Lung (tissue), 11 donors: ENCODE measurements at regions not wholly inside any gene's neighbourhood (a gene's known extent, or its start where the extent isn't known, plus 50 kb on each side); places are given as distances from the start of the nearest gene placed in this dataset.
"Not testable (repeated sequence)": the region's sequence is repeated elsewhere in the genome, so short reads cannot be mapped to it uniquely, and the experiment has no call there.

Experiments used
- ATAC-seq: fragments of 200-7000 bp; cut with Tn5 transposase; one replicate; pipeline ENCODE4 v1.9.1; 2020; ENCODE audit warnings: moderate number of reproducible peaks; ENCODE audit not compliant: insufficient read depth, low FRiP score
- DNase-seq, 3 donors: peaks; one replicate each; pipeline ENCODE4 v3.0.0-alpha.2; 2013 to 2017
- H3K27ac ChIP-seq, 2 donors: one replicate each; pipeline ENCODE4 v1.5.1; 2013; ENCODE audit warnings: mild to moderate bottlenecking in 2 of 2, moderate library complexity in 2 of 2, control low read depth in 1 of 2, inconsistent platforms in 1 of 2, low read depth in 1 of 2, low read length in 1 of 2
- H3K27me3 ChIP-seq, 3 donors: one replicate each; pipeline ENCODE4 v1.5.1; 2013; ENCODE audit warnings: low read length in 2 of 3; ENCODE audit not compliant: control insufficient read depth in 3 of 3, insufficient read depth in 3 of 3
- H3K36me3 ChIP-seq, 4 donors: one replicate each; pipeline ENCODE4 v1.5.1; 2013; ENCODE audit warnings: low read length in 4 of 4, mild to moderate bottlenecking in 1 of 4, moderate library complexity in 1 of 4; ENCODE audit not compliant: control insufficient read depth in 4 of 4, insufficient read depth in 4 of 4
- H3K4me1 ChIP-seq, 5 donors: one replicate each; pipeline ENCODE4 v1.5.1; 2013; ENCODE audit warnings: low read length in 5 of 5, mild to moderate bottlenecking in 2 of 5, moderate library complexity in 1 of 5; ENCODE audit not compliant: control insufficient read depth in 5 of 5, insufficient read depth in 5 of 5
- H3K4me3 ChIP-seq: one replicate; pipeline ENCODE4 v1.5.1; 2013; ENCODE audit warnings: mild to moderate bottlenecking, control low read depth, moderate library complexity
- H3K9ac ChIP-seq, 2 donors: one replicate each; pipeline ENCODE4 v1.5.1; 2013; ENCODE audit warnings: low read length in 2 of 2, control low read depth in 1 of 2; ENCODE audit not compliant: insufficient read depth in 1 of 2
- H3K9me3 ChIP-seq, 4 donors: one replicate each; pipeline ENCODE4 v1.5.1; 2013; ENCODE audit warnings: low read length in 3 of 4, mild to moderate bottlenecking in 1 of 4, moderate library complexity in 1 of 4; ENCODE audit not compliant: control insufficient read depth in 4 of 4, insufficient read depth in 3 of 4
- CTCF ChIP-seq: IDR thresholded peaks from 2 replicates; pipeline ENCODE4 v1.5.1; 2012; ENCODE audit warnings: mild to moderate bottlenecking; ENCODE audit errors: control extremely low read depth, extremely low read depth
- WGBS, 2 donors: extraction: QIAGEN DNeasy Blood & Tissue Kit; methylation state at CpG; one replicate each; pipeline ENCODE4 v1.1.7; 2013; 5-methylcytosine and 5-hydroxymethylcytosine counted together
- donor health status: control.
- donor health status: control.
- donor health status: Bipolar disorder and iron deficiency.
- donor health status: healthy.
- donor health status: DM: yes; HTN: yes; CAD: no.

DNA sequence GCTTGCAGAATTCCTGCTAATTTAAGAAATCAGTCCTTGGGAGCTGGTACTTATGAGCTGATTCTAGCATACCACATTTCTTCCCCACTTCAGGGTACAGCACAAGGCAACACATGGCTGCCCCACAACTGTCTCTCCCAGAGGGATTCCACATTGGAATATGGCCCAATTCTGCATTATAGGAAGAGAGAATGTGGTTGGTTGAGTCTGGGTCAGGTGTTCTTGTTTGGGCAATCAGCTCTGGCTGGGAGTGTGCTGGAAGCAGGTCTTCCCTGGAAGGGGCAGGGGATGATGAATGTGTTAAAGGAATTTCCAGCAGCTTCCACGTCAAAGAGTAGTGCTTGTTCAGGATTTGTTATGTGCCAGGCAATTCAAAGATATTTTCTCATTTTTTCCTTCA is 95.7 kb downstream of the BUB3 start:
- TF ChIP-seq CTCF, result no peak
- H3K9ac ChIP-seq, result no peak overlapping the region
- DNase-seq, result no peak
- H3K4me3 ChIP-seq, result no peak overlapping the region
- 62 to 88% methylated on average over 1 of the region's 1 CpG for WGBS, 2 donors
- H3K4me1 ChIP-seq, result no peaks in the 10 kb centered on the region
- no peaks in the 10 kb centered on the region for H3K27me3 ChIP-seq
- ATAC-seq, result no peak
- H3K27ac ChIP-seq, result no peak overlapping the region
- H3K36me3 ChIP-seq, result no peaks in the 10 kb centered on the region
- H3K9me3 ChIP-seq, result peaks cover 0 to 3% (median 0%) of the 10 kb centered on the region in 4 donors

DNA sequence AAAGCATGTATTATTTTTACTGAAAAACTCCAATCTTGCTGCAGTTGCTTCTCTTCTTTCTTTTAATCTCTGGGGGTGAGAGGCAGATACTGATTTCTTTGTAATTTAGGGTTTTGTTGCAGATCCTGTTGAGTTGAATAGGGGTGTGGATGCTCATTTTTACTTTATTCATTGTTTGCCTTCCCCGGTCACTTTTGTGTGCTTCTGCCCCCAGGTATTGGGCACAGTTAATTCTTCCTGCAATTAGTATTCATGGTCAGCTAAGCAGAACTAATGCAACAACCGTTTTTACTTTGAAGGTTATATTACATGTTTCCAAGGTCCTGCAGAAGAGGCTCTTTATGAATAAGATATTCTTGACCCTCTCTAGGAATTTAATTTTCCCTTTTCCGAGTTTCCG is 96.4 kb downstream of the BUB3 start:
- no peak for ATAC-seq
- Histone ChIP-seq H3K9me3 (peaks cover 0 to 4% (median 3%) of the 10 kb centered on the region in 4 donors), H3K36me3 (no peaks in the 10 kb centered on the region), H3K4me1 (no peaks in the 10 kb centered on the region), H3K27ac (no peak overlapping the region), H3K4me3 (no peak overlapping the region), H3K9ac (no peak overlapping the region), H3K27me3 (no peaks in the 10 kb centered on the region)
- no peak for TF ChIP-seq CTCF
- no peak for DNase-seq
- WGBS, 2 donors, result 85 to 91% methylated on average over 4 of the region's 4 CpGs

DNA sequence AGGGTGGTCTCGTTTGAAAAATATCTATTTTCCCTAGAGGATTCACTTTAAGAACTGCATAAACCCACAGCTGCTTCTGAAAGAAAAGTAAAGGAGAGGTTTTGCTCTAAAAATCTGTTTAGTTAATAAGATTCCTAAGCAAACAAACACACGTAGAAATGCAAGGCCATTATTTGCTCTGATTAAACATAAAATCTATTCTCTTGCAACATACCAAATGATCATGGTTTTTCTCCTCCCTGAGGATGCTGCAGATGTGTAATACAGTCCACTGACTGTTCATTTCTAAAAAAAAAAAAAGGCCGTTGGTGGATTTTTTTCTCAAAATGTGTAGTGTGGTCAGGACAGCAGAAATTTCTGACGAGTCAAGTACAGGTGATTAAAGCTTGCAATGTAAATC is 98.6 kb downstream of the BUB3 start:
- Histone ChIP-seq H3K9me3 (peaks cover 0 to 4% (median 3%) of the 10 kb centered on the region in 4 donors), H3K36me3 (no peaks in the 10 kb centered on the region), H3K27ac (no peak overlapping the region), H3K4me1 (no peaks in the 10 kb centered on the region), H3K9ac (no peak overlapping the region), H3K4me3 (no peak overlapping the region), H3K27me3 (no peaks in the 10 kb centered on the region)
- ATAC-seq (no peak), DNase-seq (no peak)
- WGBS, 2 donors, result 67 to 80% methylated on average over 4 of the region's 4 CpGs
- no peak for TF ChIP-seq CTCF

DNA sequence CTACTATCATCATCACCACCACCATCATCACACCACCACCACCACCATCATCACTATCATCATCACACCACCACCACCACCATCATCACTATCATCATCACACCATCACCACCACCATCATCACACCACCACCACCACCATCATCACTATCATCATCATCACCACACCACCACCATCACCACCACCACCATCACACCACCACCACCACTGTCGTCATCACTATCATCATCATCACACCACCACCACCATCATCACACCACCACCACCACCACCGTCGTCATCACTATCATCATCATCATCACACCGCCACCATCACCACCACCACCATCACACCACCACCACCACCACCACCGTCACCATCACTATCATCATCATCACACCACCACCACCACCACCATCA is 100.1 kb downstream of the BUB3 start:
- not testable (repeated sequence) for DNase-seq, H3K9ac ChIP-seq, H3K27ac ChIP-seq, H3K9me3 ChIP-seq, H3K4me1 ChIP-seq, H3K27me3 ChIP-seq, H3K4me3 ChIP-seq, H3K36me3 ChIP-seq
- ATAC-seq, result peak; percentile 6
- 82 to 88% methylated on average over 5 of the region's 5 CpGs for WGBS, 2 donors
